Medulla oblongata (tissue), 1 donor: ENCODE measurements at regions not wholly inside any gene's neighbourhood (a gene's known extent, or its start where the extent isn't known, plus 50 kb on each side); places are given as distances from the start of the nearest gene placed in this dataset.

Experiments used
- DNase-seq: peaks from one replicate; pipeline ENCODE4 v3.0.0-alpha.2; 2015; ENCODE audit errors: extremely low spot score

DNA sequence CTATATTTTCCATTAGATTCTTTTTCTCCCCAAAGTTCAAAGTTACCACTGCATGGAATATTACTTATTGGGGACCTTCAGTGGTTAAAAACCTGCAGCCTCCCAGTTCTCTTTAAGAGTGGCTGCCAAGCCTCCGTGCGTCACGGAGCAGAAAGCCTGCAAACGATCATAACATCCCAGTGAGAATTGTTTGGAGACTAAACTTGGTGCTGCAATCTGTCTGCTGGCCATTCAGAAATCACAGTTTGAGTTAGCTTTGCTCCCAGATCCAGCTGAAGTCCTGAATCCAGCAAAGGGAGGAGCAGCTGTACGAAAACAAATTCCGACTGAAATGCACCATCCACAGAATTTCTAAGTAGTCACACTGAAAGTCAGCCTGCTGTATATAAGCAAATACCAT lies 213.5 kb upstream of the PDE10A start:
- DNase-seq = peak; percentile 20

DNA sequence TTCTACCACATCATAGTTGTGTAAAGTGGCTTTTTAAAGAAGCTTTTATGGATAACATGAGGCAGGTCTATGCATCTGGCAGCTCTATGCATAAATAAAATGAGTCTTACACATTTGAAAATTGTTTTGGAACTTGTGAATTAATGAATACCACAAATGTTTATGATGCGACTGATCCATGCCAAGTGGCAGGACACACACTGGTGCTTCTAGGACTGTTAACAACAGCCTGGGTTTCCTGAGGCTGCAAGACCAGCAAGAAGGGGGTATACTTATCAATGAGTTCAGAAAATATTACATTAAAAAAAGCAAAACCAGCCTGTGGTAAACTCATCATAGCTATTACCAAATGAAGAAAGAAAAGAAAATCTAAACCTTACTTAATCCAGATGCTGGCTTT lies 212.9 kb upstream of the PDE10A start:
- no peak for DNase-seq

DNA sequence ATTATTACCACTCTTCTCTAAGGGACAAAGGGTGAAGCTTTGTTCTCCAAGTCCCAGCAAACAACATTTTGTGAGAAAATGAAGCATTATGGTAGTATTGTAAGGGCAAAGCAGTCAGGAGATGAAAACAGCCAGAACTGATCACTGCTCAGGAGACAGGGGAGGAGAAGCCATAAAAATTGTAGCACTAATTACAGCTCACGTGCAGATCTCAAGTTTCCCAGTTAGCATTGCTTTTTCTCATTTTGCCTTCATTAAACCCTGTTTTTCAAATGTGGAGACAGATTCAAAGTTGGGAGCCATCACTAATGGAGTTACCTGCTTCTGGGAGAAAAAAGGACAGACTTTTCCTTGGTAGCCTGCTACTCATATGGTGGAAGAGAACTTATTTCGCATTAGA lies 210.9 kb upstream of the PDE10A start:
- DNase-seq = no peak

DNA sequence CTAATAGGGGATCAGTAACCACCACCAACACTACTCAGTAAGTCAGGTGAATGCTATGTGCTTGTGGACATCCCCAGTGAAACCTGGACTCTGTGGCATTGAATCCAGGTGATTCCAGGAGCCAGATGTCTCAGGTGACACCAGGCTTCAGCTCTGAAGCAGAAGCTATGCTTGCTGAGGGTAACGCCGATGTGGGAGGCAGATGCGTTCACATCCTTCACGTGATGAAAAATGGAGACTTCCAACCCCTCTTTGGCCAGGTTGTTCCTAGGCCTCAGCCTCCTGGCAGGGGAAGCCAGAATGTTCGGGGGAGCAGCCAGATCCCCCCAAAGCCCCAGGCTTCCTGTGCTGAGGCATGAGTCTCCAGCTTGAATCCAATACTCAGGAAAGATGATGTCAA lies 209.8 kb upstream of the PDE10A start:
- DNase-seq = no peak

DNA sequence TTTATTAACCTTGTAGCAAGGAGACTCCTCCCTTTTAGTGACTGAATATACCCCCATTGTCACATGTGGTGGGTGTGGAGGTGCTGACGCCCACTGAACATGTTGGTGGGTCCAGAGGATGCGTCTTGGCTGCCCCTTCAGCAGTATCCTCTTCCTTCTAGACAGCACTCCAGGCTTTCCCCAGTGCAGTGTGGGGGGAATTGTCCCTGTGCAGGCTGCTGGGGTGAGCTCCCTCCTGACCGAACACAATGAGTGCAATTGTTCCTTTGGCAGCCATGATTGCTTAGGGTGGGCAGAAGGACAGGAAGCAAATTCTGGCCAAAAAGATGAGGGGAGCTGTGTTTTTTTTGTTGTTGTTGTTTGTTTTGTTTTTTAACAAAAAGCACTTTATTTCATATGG lies 209.3 kb upstream of the PDE10A start:
- DNase-seq = peak; percentile 20

DNA sequence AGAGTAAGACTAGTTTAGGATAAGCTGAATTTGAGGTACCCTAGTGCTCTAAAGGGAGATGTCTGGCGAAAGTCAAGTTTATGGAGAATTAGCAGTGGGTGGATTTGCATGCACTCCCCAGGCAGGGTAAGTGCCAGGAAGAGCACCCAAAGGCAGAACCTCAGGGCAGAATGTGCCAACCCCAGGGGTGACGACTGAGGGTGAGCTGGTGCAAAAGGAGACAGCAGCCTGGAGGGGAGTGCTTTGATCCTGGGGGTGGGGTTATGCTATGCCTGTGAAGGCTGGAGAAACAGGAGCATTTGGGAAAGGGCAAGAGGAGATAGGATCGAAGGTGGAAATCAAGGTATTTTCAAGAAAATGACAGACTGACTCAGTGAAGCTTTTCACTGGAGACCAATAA lies 208.5 kb upstream of the PDE10A start:
- DNase-seq = no peak

DNA sequence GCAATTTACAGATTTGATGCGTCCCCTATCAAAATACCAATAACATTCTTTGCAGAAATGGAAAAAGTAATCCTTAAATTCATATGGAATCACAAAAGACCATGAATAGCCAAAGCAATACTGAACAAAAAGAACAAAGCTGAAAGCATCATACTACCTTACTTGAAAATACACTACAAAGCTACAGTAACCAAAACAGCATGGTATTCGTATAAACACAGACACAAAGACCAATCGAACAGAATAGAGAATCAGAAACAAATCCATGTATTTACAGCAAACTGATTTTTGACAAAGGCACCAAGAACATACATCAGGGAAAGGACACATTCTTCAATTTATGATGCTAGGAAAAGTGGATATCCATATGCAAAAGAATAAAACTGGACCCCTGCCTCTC lies 206.5 kb upstream of the PDE10A start:
- DNase-seq = no peak

DNA sequence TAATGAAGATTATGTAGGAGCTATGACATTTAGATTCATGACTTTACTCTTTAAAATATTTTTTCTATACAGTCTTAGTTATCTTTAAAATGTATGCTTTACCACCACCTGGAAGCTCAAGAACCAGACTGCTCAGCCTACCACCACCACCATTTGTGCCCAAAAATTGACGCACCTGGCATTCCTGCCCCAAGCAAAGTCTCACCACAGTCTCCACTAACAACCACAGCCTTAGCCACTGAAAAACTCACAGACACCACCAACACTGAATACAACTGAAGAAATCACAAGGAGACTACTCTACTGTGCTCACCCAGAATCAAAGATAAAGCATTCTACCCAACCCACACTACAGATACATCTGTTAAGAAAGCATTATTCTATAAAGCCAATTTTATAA lies 201.9 kb upstream of the PDE10A start:
- no peak for DNase-seq

DNA sequence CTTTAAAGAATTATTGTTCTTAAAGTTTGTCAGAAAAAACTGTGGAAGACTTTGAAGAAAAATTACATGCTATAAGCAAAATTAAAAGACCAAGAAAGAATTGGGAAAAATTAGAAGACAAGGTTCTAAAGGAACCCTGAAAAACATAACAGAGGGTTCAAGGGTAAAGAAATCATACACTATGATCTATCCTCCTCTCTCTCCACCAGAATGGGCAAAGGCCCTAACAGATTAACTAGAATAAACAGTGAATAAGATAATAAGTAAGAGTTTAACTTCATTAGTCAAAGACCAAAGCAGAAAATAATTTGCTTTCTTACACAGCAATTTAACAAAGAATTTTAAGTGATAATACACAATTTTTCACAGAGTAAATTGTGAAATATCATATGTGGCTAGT lies 201.2 kb upstream of the PDE10A start:
- DNase-seq = no peak

DNA sequence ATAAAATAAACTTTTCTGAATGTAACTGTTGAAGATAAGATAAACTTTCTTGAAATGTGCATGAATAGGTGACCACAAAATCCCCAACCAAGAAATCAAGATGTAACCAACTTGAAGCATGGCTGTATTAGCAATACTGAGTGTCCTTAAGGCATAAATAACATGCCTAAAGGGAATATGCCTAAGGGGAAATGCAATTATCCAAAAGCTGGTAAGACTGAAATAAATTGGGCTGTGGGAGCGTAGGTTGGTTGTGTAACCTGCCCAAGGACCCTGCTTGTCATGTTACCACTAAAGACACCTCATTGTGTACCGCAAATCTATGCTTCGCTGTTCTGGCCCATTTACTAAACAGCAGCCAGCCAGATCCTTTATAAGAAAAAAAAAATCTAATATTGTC lies 200.8 kb upstream of the PDE10A start:
- DNase-seq = no peak

DNA sequence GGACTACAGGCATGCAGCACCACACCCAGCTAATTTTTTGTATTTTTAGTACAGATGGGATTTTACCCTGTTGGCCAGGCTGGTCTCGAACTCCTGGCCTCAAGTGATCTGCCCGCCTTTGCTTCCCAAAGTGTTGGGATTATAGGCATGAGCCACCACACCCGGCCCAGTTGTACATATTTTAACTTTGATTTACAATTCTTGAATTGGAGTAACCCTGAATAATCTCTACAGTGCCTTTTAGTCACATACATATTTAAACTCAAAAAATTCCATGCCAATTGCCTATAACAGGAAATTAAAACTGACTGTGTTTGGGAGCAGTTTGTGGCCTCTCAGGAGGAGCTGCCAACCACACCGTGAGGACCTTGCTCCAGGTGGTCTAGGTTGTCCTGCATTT lies 199.8 kb upstream of the PDE10A start:
- no peak for DNase-seq

DNA sequence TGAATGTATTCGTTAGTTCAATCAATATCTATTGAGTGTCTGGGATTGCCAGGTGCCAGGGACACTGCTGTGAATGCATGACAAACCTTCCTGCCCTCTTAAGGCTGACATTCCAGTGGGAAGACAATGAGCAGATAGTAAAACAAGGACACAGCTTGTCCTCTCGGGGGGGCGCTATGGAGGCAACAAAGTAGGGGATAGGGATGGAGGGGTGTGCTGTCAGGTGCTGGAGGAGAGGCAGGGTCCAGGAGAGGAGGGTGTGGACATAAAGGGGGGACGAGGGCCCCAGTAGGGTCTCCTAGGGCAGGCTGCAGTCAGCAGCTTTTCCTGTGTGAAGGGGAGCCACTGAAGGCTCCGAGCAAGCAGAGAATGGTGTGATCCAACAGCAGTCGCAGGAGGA lies 198.2 kb upstream of the PDE10A start:
- DNase-seq = no peak

DNA sequence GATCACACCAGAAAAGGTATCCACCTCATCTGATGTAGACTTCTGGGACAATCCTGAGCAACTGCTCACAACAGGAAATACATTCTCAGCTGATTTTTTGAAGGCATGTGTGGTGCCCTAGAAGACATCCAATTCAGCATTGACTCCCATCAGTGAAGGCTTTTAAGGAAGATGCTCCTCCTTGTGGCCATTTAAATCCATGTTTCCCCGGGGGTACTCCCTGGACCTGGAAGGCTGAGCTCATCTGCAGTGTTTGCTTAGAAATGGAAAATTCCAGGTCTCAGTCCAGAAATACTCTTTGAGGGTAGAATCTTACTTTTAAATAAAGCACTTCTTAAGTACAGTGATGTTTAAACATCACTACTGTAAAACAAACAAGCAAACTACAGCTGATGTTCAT lies 195.5 kb upstream of the PDE10A start:
- DNase-seq = no peak

DNA sequence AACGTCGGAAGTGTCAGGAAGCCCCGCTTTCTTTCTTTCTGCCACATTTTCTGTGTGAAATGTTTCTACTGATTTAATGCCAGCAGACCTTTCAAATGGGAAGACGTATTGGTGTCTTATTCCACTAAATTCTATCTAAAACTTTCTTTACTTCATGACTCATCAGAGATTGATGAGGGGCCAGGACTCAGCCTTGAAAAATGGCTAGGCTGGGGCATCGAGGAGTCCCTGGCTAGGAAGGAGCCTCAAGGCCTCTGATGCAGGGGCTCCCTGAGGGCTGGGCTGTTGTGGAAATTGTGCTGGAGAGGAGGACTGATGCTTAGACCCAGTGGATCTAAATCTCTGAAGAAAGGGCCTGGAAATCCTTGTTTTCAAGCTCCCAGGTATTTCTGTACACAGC lies 192.8 kb upstream of the PDE10A start:
- no peak for DNase-seq

DNA sequence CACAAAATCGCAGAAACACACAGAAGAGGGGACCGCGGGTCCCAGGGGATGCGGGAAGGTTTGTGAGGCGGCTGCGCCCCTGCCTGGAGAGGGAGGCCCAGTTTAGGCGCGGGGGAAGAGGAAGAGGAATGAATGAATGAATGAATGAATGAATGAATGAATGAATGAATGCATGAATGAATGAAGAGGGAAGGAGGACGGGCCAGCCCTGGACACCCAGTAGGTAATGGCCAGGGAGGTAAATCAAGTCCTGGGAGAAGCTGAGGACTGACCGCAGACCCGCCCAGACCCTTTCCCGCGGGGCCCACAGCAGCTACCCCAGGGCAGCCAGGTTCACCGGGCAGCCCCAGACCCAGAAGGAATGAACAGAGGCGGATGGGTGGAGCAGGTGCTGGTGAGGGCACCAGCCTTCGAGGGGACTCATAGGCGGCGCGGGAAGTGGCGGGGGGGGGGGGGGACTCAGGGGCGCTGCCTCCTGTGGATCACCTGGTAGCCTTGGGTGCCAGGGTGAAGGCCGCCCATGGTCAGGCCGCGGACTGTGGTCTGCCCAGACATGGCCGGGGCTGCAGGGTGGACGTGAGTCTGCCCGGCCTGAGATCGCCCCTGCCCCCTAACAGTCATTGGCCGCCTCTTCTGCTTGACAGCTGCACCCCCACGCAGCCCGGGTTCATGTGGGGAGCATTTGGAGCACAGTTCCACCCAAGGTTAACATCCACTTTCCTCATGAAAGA lies 192.0 kb upstream of the PDE10A start:
- no peak for DNase-seq

DNA sequence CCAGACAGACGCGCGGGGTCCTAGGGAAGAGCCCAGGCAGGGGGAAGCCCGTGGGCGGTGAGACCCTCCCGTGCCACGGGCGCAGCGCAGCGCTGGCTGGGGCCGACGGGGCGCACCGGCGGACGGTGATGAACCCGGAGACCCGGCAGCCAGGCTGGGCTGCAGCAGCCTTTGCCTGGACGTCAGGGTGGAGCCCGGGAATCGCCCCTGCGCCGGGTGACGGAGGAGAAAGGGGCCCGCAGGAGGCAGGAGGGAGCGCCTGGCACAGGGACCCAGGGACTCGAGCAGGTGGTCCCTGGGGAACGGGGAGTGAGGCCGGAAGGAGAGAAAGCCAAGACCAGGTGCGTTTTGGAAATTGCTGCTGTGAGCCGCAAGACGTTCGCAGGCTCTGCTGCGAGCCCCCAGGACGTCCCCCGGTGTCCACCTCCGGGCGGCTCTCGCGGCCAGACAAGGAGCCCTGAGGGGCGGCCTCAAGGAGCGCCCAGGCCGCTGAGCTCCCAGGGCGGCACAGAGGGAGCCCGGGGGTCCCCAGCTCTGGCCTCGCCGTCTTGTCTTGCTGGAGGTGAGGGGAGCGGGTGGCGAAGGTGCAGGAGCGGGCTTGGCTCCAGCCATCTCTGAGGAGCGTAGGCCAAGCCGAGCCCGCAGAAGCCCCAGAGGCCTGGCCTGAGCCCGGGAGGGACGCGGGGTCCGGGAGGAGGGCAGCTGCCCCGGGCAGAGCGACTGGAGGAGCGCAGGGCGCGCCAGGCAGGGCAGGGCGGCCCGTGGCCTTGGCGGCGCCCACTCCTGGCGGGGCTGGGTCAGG lies 191.2 kb upstream of the PDE10A start:
- DNase-seq = no peak

DNA sequence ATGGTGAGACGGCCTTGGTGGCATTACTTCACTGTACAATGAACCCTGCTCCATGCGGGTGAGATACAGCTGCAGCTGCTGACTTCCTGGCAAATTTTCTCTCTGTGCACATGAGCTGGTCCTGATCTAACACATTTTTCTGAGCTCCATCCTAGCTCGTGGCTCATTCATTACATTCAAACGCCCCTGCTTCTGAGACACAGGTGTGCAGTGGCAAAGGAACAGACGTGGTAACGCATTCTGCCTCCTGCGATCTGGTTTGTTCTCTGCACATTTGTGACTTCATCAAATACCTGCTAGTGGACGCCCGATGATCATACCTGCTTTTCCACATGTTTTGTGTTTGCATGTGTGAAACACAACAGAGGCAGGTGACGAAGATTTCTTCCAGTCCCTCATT lies 189.6 kb upstream of the PDE10A start:
- no peak for DNase-seq

DNA sequence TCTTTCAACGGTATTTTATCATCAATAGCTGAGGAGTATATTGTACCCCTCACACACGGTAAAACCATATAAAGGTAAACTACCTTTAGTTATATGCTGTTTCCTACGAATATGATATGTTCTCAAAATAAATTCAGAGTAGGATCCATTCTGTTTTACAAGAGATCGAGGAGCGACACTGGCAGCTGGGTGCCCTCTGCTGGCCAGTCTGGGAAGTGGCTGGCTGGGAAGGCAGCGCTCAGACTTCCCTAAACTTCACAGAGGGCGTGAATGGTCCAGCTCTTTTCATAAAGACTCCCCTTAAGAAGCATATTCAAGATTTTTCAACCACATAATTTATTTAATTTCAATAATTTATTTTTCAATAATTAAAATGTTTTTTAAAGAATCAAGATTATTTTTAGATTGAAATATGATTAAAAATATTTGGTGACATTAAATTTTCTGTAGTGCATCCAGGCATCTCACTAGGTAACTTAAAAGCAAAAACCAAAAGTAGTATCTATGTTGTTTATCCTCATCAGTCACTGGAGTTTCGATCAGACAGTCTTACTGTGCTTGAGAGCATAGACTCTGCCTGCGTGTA lies 187.5 kb upstream of the PDE10A start:
- peak; percentile 74 for DNase-seq

DNA sequence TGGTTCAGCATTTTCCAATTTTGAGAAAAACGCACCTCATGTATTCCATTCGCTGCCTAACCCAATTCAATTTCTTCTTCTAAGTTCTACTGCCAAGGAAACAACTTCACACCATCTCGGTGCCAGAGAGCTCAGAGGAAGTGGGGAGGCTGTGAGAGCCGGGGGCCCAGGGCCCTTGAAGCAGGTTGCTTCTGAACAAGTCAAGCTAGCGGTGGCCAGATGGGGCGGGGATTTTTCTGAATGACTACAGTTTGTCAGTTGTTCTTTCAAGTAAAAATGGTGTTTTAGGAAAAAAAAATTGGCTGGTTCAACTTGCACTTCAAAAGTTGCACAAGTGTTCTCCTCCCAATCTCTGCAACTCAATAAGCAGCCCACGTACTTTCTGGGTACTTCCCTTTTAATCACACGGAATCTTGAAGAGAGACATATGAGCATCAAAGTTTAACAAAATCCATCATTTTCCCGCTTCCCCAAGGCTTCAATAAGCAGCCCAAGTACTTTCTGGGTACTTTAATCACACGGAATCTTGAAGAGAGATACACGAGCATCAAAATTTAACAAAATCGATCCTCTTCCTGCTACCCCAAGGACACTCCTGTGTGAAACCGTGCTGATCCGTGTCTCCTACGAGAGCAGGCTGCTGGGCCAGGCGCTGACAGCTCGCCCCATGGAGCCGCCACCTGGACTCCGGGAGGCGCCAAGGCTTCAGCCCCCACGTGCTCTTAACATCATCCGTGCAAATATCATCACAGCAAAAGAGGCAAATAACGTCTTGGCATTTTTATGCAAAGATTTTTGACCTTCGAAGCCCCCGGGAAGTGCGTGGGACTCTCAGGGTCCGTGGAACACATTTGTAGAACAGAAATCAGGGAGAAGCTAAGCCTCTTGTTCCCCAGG lies 186.7 kb upstream of the PDE10A start:
- no peak for DNase-seq

DNA sequence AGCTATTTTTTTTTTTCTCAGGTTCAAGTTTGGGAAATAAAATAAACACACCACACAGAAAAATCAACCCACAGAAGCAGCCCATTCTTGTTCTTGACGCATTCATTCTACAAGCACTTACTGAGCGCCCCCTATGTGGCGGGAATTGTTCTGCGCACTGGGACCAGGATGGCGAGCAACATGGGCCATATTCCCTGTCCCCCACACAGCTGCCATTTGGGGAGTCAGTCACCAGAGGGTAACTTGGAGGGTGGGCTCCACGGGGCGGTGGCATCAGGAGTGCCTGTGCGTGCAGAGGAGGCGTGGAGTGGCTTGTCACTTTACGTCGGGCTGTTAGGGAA lies 185.0 kb upstream of the PDE10A start:
- no peak for DNase-seq

DNA sequence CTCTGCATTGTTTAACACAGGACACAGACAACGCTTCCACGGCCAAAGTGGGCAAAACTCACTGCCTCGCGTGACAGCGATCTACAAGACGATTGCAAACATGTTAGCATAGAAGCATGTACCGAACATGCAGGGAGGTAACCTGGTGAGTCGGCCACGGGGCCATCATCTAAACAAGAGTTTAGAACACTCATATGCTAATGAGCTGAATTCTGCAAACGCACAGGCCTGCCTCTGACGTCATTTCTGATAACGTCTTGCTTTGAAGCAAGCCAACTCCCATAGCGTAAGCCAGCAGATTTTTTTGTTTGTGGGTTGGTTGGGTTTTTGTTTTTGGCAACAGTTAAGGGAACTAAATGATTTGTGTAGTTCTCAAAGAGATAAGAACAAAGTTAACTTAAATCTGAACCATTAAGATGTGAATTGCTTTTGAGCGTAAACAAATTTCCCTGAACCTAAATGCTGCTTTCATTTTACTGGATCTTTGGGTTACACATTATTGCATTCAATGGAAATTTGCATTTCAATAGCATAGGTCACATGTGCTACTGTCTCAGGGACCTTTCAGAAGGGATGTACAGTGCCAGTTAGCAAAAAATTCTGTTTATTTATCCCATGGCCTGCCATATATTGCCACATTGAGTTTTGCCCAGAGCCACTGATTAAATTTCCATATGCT lies 184.5 kb upstream of the PDE10A start:
- no peak for DNase-seq
